SK-N-SH (cell line): ENCODE measurements at regions not wholly inside any gene's neighbourhood (a gene's known extent, or its start where the extent isn't known, plus 50 kb on each side); places are given as distances from the start of the nearest gene placed in this dataset.

Source experiments
- CTCF ChIA-PET: fragments of 300-600, 350-600 bp; formaldehyde crosslinking; extraction: SDS; loops from one replicate; lab custom pipeline; 2021; lab: Yijun Ruan, JAX
- POLR2A ChIA-PET: fragments of 350-600 bp; sonication (Branson Sonifier 250); formaldehyde crosslinking; extraction: SDS; loops from one replicate; lab custom pipeline; 2020; ENCODE audit warnings: antibody characterized with exemption, inconsistent platforms; lab: Yijun Ruan, JAX
- DNase-seq: peaks from one replicate; pipeline ENCODE4 v3.0.0; 2012
- H2AFZ ChIP-seq: fragments of 200-600 bp; sonication (generic); 2 replicates; pipeline ENCODE4 v1.8.1; 2016; ENCODE audit warnings: antibody characterized with exemption, mild to moderate bottlenecking, low read depth
- H3F3A ChIP-seq: fragments of 200-600 bp; sonication (generic); replicated peaks from 2 replicates; pipeline ENCODE3; 2016; ENCODE audit warnings: antibody characterized with exemption, mild to moderate bottlenecking; ENCODE audit not compliant: insufficient read depth
- H3K27ac ChIP-seq, 2 experiments: fragments of 200-500 bp in 1 of 2; fragments of 200-600 bp in 1 of 2; sonication (Bioruptor generic) in 1 of 2; sonication (generic), shearing (Covaris generic) in 1 of 2; 2 replicates each; pipeline versions ENCODE4 v1.5.1 to v1.6.1; 2014 to 2016; ENCODE audit warnings: low read depth in 2 of 2, inconsistent platforms in 1 of 2, low read length in 1 of 2, mild to moderate bottlenecking in 1 of 2, mixed read lengths in 1 of 2
- H3K27me3 ChIP-seq: fragments of 200-600 bp; sonication (generic), shearing (Covaris generic); 2 replicates; pipeline ENCODE4 v1.6.1; 2016; ENCODE audit warnings: mixed run types; ENCODE audit not compliant: insufficient read depth
- H3K36me3 ChIP-seq, 2 experiments: fragments of 200-500 bp in 1 of 2; fragments of 200-600 bp in 1 of 2; sonication (Bioruptor generic) in 1 of 2; sonication (generic) in 1 of 2; replicated peaks in 1 of 2; 2 replicates each; pipeline versions ENCODE3 to v1.5.1; 2014 to 2016; ENCODE audit warnings: low read length in 1 of 2, mild to moderate bottlenecking in 1 of 2; ENCODE audit not compliant: insufficient read depth in 2 of 2, control insufficient read depth in 1 of 2
- H3K4me1 ChIP-seq, 2 experiments: fragments of 200-500 bp in 1 of 2; fragments of 200-600 bp in 1 of 2; sonication (Bioruptor generic) in 1 of 2; sonication (generic), shearing (Covaris generic) in 1 of 2; 2 replicates each; pipeline versions ENCODE4 v1.5.1 to v1.6.1; 2014 to 2016; ENCODE audit warnings: low read depth in 1 of 2, low read length in 1 of 2, mixed run types in 1 of 2; ENCODE audit not compliant: insufficient read depth in 2 of 2, control insufficient read depth in 1 of 2
- H3K4me2 ChIP-seq: fragments of 200-600 bp; sonication (generic), shearing (Covaris generic); 2 replicates; pipeline ENCODE4 v1.6.1; 2017; ENCODE audit warnings: mixed run types
- H3K4me3 ChIP-seq, 2 experiments: fragments of 200-500 bp in 1 of 2; fragments of 200-600 bp in 1 of 2; sonication (Bioruptor generic) in 1 of 2; sonication (generic), shearing (Covaris generic) in 1 of 2; 2 replicates each; pipeline versions ENCODE4 v1.5.1 to v1.8.1; 2014 to 2016; ENCODE audit warnings: low read depth in 2 of 2, inconsistent platforms in 1 of 2, low read length in 1 of 2, mild to moderate bottlenecking in 1 of 2, mixed read lengths in 1 of 2, moderate library complexity in 1 of 2
- H3K79me2 ChIP-seq: fragments of 200-600 bp; sonication (generic); 2 replicates; pipeline ENCODE4 v1.8.1; 2017; ENCODE audit warnings: mild to moderate bottlenecking; ENCODE audit not compliant: insufficient read depth
- H3K9ac ChIP-seq: fragments of 200-600 bp; sonication (generic); 2 replicates; pipeline ENCODE4 v1.6.1; 2017; ENCODE audit warnings: mixed run types
- H3K9me2 ChIP-seq: fragments of 200-600 bp; sonication (generic); 2 replicates; pipeline ENCODE4 v1.6.1; 2017; ENCODE audit warnings: mixed run types
- H3K9me3 ChIP-seq: fragments of 200-600 bp; sonication (generic); 2 replicates; pipeline ENCODE4 v1.6.1; 2017; ENCODE audit warnings: mixed run types, mild to moderate bottlenecking, moderate library complexity
- H4K20me1 ChIP-seq: fragments of 200-600 bp; sonication (generic); 2 replicates; pipeline ENCODE4 v1.6.1; 2017; ENCODE audit warnings: mild to moderate bottlenecking, mixed run types; ENCODE audit not compliant: insufficient read depth
- EZH2phosphoT487 ChIP-seq: fragments of 200-600 bp; sonication (generic); IDR thresholded peaks from 2 replicates; pipeline ENCODE4 v1.6.1; 2017; ENCODE audit warnings: low read depth, mixed run types, mild to moderate bottlenecking, antibody characterized with exemption, moderate library complexity, borderline replicate concordance
- FOSL2 ChIP-seq: IDR thresholded peaks from 2 replicates; pipeline ENCODE4 v1.4.0; 2012; ENCODE audit warnings: low read depth, mild to moderate bottlenecking, moderate library complexity, borderline replicate concordance
- GATA2 ChIP-seq: sonication (generic); formaldehyde crosslinking; IDR thresholded peaks from 2 replicates; pipeline ENCODE4 v1.5.0; 2020; ENCODE audit warnings: mild to moderate bottlenecking, missing genetic modification reagents
- IRF3 ChIP-seq: fragments of 150-350 bp; IDR thresholded peaks from 2 replicates; pipeline ENCODE4 v1.6.1; 2016; ENCODE audit warnings: mild to moderate bottlenecking, low read depth, low read length
- JUND ChIP-seq: IDR thresholded peaks from 2 replicates; pipeline ENCODE4 v1.4.0; 2012
- NFIC ChIP-seq: IDR thresholded peaks from 2 replicates; pipeline ENCODE4 v1.4.0; 2012; ENCODE audit warnings: borderline replicate concordance
- PBX3 ChIP-seq: IDR thresholded peaks from 2 replicates; pipeline ENCODE4; 2012
- POLR2AphosphoS5 ChIP-seq: IDR thresholded peaks from 2 replicates; pipeline ENCODE4 v1.6.1; 2012; ENCODE audit warnings: low read depth, low read length
- RCOR1 ChIP-seq: fragments of 150-350 bp; IDR thresholded peaks from 2 replicates; pipeline ENCODE4 v1.6.1; 2017; ENCODE audit warnings: antibody characterized with exemption, low read length
- TAF1 ChIP-seq: IDR thresholded peaks from 2 replicates; pipeline ENCODE4 v1.6.1; 2012; ENCODE audit warnings: low read depth, mild to moderate bottlenecking, low read length, moderate library complexity, borderline replicate concordance
- USF1 ChIP-seq: IDR thresholded peaks from 2 replicates; pipeline ENCODE4 v1.4.0; 2012; ENCODE audit warnings: low read depth, borderline replicate concordance
- USF2 ChIP-seq: fragments of 150-350 bp; IDR thresholded peaks from 2 replicates; pipeline ENCODE4 v1.6.1; 2017; ENCODE audit warnings: antibody characterized with exemption, low read length, low read depth, borderline replicate concordance
- WGBS: methylation state at CpG from one replicate; pipeline ENCODE4 v1.1.6; 2017; ENCODE audit warnings: low lambda C conversion rate; 5-methylcytosine and 5-hydroxymethylcytosine counted together
- TF ChIP-seq, protein P1 (sequence below): IDR thresholded peaks from 2 replicates; pipeline ENCODE4 v1.4.0; 2012; ENCODE audit warnings: low read depth
- TF ChIP-seq, protein P2 (sequence below): fragments of 200-600 bp; sonication (generic); IDR thresholded peaks from 2 replicates; pipeline ENCODE4 v1.6.1; 2017; ENCODE audit warnings: antibody characterized with exemption, mild to moderate bottlenecking, moderate library complexity

DNA sequence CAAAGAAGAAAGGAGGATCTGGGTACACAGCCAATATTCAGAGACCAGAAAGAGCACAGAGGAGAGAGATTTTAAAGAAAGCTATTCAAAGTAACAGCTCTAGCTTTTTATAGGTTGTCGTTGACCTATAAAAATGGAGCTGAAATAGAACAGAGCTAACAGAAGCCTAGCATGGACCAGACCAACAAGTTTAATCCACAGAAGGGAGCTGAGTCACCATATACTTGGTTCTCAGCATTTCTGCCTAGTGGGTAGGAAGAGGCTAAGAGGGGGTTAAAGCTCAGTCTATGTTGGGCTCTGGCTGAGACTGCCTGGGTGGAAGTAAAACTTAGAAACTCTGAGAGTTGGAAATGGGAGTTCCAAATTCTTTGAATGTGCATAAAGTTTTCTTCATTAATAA lies 678.0 kb upstream of the CDH2 start (continued):
- TF ChIP-seq PBX3 (no peak), NFIC (no peak), FOSL2 (no peak)

DNA sequence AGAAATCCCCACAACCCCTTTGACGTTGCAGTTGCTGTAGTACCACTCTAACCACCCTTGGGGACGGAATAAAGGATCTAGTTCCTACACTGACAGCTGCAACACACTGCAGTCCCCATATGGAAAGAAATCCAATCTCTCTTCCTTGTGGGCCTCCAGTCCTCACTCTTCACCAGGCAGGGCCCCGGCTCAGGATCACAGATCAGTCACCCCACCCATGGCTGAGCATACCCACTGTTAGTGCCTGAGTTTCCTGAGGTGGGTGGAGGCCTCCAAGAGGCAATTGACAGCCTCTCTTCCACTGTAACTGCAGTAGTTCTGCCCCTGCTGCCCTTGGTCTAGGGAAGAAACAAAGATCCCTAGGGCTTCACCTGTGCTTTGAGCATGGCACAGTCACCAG lies 670.0 kb upstream of the CDH2 start:
- Histone ChIP-seq H3K36me3 (no peaks in the 10 kb centered on the region), H3K9me3 (peaks cover 3% of the 10 kb centered on the region; the same call in 1 of the 2 replicates), H3K4me3 (no peak overlapping the region), H4K20me1 (no peaks in the 10 kb centered on the region), H3F3A (no peaks in the 10 kb centered on the region), H3K9ac (no peak overlapping the region), H3K27ac (no peak overlapping the region), H3K27me3 (no peaks in the 10 kb centered on the region), H3K9me2 (no peaks in the 10 kb centered on the region), H2AFZ (no peak overlapping the region), H3K4me1 (no peaks in the 10 kb centered on the region), H3K79me2 (no peaks in the 10 kb centered on the region), H3K4me2 (no peak overlapping the region)
- TF ChIP-seq, protein P1, sequence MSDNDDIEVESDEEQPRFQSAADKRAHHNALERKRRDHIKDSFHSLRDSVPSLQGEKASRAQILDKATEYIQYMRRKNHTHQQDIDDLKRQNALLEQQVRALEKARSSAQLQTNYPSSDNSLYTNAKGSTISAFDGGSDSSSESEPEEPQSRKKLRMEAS, result no peak
- TF ChIP-seq EZH2phosphoT487 (no peak), GATA2 (CRISPR knock-in tag) (no peak), USF1 (no peak), JUND (no peak), NFIC (no peak), TAF1 (no peak), POLR2AphosphoS5 (no peak), USF2 (no peak), RCOR1 (no peak), IRF3 (no peak)
- TF ChIP-seq, protein P2, sequence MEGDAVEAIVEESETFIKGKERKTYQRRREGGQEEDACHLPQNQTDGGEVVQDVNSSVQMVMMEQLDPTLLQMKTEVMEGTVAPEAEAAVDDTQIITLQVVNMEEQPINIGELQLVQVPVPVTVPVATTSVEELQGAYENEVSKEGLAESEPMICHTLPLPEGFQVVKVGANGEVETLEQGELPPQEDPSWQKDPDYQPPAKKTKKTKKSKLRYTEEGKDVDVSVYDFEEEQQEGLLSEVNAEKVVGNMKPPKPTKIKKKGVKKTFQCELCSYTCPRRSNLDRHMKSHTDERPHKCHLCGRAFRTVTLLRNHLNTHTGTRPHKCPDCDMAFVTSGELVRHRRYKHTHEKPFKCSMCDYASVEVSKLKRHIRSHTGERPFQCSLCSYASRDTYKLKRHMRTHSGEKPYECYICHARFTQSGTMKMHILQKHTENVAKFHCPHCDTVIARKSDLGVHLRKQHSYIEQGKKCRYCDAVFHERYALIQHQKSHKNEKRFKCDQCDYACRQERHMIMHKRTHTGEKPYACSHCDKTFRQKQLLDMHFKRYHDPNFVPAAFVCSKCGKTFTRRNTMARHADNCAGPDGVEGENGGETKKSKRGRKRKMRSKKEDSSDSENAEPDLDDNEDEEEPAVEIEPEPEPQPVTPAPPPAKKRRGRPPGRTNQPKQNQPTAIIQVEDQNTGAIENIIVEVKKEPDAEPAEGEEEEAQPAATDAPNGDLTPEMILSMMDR, result no peak
- DNase-seq, result no peak
- WGBS, result 88% methylated on average over 3 of the region's 3 CpGs
- POLR2A ChIA-PET, result no interaction called here
- CTCF ChIA-PET, result no interaction called here
